ENCODE measurements at regions not wholly inside any gene's neighbourhood (a gene's known extent, or its start where the extent isn't known, plus 50 kb on each side); places are given as distances from the start of the nearest gene placed in this dataset.

- H3K27ac ChIP-seq = no peak overlapping the region
- no peak for TF ChIP-seq EP300 (IDR thresholded peaks at IDR 0.05)
- no peak for TF ChIP-seq POLR2AphosphoS5 (IDR thresholded peaks at IDR 0.05)
- TF ChIP-seq, protein P1, sequence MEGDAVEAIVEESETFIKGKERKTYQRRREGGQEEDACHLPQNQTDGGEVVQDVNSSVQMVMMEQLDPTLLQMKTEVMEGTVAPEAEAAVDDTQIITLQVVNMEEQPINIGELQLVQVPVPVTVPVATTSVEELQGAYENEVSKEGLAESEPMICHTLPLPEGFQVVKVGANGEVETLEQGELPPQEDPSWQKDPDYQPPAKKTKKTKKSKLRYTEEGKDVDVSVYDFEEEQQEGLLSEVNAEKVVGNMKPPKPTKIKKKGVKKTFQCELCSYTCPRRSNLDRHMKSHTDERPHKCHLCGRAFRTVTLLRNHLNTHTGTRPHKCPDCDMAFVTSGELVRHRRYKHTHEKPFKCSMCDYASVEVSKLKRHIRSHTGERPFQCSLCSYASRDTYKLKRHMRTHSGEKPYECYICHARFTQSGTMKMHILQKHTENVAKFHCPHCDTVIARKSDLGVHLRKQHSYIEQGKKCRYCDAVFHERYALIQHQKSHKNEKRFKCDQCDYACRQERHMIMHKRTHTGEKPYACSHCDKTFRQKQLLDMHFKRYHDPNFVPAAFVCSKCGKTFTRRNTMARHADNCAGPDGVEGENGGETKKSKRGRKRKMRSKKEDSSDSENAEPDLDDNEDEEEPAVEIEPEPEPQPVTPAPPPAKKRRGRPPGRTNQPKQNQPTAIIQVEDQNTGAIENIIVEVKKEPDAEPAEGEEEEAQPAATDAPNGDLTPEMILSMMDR (IDR thresholded peaks at IDR 0.05) = no peak
- TF ChIP-seq POLR2A (IDR thresholded peaks at IDR 0.05) = no peak
- 67 to 70% methylated on average over 3 of the region's 3 CpGs for WGBS, 2 donors
- no peaks in the 10 kb centered on the region for H3K27me3 ChIP-seq
- no peaks in the 10 kb centered on the region for H3K4me1 ChIP-seq
- H3K36me3 ChIP-seq = no peaks in the 10 kb centered on the region
- no peak overlapping the region for H3K4me3 ChIP-seq
- H3K9me3 ChIP-seq = peaks cover 0 to 4% (median 2%) of the 10 kb centered on the region in 4 donors
- intact Hi-C loops (cut with DNase I) = no loop called here
- no peak for DNase-seq
These were observed 680.1 kb downstream of the UQCRFS1 start for GRCh38 chr19:28532765-28533341.

DNA sequence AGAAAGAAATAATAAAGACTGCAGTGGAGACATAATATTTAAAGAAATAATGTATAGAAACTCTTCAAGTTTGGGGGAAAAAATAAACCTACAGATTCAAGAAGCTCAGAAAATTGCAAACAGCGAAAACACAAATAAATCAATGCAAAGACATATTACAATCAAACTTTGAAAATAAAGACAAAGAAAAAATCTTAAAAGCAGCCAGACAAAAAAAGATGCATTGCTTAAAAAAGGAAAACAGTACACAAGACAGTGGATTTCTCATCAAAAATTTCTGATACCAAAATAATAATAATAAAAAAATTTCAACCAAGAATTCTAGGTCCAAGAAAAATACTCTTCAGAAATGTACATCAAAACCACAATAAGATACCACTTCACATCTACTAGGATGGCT, 681.0 kb downstream of the UQCRFS1 start:
- H3K27me3 ChIP-seq = no peaks in the 10 kb centered on the region
- TF ChIP-seq EP300 (IDR thresholded peaks at IDR 0.05) (no peak), POLR2A (IDR thresholded peaks at IDR 0.05) (no peak)
- no peaks in the 10 kb centered on the region for H3K36me3 ChIP-seq
- no peak overlapping the region for H3K4me3 ChIP-seq
- no peaks in the 10 kb centered on the region for H3K4me1 ChIP-seq
- intact Hi-C loops (cut with DNase I) = no loop called here
- no peak overlapping the region for H3K27ac ChIP-seq
- DNase-seq = no peak
- WGBS, 2 donors = 92 to 94% methylated on average over 1 of the region's 1 CpG
- peaks cover 0 to 4% (median 0%) of the 10 kb centered on the region in 4 donors for H3K9me3 ChIP-seq

- TF ChIP-seq EP300 (IDR thresholded peaks at IDR 0.05) = no peak
- TF ChIP-seq, protein P1 (IDR thresholded peaks at IDR 0.05) = no peak
- TF ChIP-seq POLR2AphosphoS5 (IDR thresholded peaks at IDR 0.05) = no peak
- TF ChIP-seq POLR2A (IDR thresholded peaks at IDR 0.05) = no peak
- intact Hi-C loops (cut with DNase I) = no loop called here
- Histone ChIP-seq H3K4me1 (no peaks in the 10 kb centered on the region), H3K4me3 (no peak overlapping the region), H3K36me3 (no peaks in the 10 kb centered on the region), H3K27me3 (no peaks in the 10 kb centered on the region), H3K9me3 (peaks cover 0 to 4% (median 0%) of the 10 kb centered on the region in 4 donors), H3K27ac (no peak overlapping the region)
- no peak for DNase-seq
- WGBS, 2 donors = 84 to 85% methylated on average over 2 of the region's 2 CpGs
These were observed 682.4 kb downstream of the UQCRFS1 start for GRCh38 chr19:28530406-28531035.

DNA sequence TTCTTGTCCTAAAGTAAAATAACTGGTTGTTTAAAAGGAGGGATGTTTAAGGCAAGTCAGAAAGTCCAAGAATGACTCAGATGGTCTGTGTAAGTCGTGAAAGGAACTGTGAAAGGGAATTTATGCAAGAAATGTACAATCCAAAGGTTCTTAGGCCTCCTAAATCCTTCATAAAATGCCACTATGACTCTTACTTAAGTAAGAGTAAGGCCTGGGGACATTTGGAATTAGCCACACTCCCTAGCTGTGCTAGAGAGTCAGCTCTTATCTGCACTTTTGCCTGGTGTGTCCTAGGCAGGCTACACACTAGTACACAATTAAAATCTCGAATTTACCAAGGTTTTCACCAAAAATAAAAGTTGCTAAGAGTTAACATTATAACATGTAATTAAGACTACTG, 686.9 kb downstream of the UQCRFS1 start:
- no peaks in the 10 kb centered on the region for H3K4me1 ChIP-seq
- TF ChIP-seq POLR2A (IDR thresholded peaks at IDR 0.05) (no peak), POLR2AphosphoS5 (IDR thresholded peaks at IDR 0.05) (no peak), EP300 (IDR thresholded peaks at IDR 0.05) (no peak)
- TF ChIP-seq, protein P1 (IDR thresholded peaks at IDR 0.05) = no peak
- no peak for DNase-seq
- no peak overlapping the region for H3K4me3 ChIP-seq
- intact Hi-C loops (cut with DNase I) = no loop called here
- no peaks in the 10 kb centered on the region for H3K27me3 ChIP-seq
- 65 to 68% methylated on average over 2 of the region's 2 CpGs for WGBS, 2 donors
- no peaks in the 10 kb centered on the region for H3K36me3 ChIP-seq
- H3K9me3 ChIP-seq = peaks cover 0 to 4% (median 0%) of the 10 kb centered on the region in 4 donors
- no peak overlapping the region for H3K27ac ChIP-seq

DNA sequence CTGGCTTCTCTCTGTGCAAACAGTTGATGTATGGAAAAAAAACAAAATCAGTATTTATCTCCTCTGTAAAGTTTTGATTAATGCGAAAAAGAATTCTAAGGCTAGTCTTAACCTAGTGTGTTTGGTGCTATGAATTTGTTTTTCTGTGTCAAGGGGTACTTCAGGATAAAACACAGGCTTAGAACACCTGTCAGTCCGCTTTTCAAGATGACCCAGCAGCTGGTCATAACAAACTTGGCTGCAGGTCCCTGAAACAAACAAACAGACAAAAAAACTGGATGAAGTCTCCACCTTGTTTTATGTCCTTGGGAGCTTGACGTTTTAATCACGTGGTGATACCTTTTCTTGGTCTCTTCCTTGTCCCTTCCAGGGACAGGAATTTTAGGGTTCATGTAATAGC, 689.3 kb downstream of the UQCRFS1 start:
- Histone ChIP-seq H3K27ac (no peak overlapping the region), H3K27me3 (no peaks in the 10 kb centered on the region), H3K9me3 (no peaks in the 10 kb centered on the region), H3K4me1 (no peaks in the 10 kb centered on the region), H3K4me3 (no peak overlapping the region), H3K36me3 (no peaks in the 10 kb centered on the region)
- intact Hi-C loops (cut with DNase I) = no loop called here
- TF ChIP-seq POLR2AphosphoS5 (IDR thresholded peaks at IDR 0.05) (no peak), POLR2A (IDR thresholded peaks at IDR 0.05) (no peak), EP300 (IDR thresholded peaks at IDR 0.05) (no peak)
- TF ChIP-seq, protein P1 (IDR thresholded peaks at IDR 0.05) = no peak
- WGBS, 2 donors = 25 to 73% methylated on average over 4 of the region's 4 CpGs
- DNase-seq = no peak

Data from sigmoid colon (tissue), 6 donors.